VCaP (cell line): ENCODE measurements at regions not wholly inside any gene's neighbourhood (a gene's known extent, or its start where the extent isn't known, plus 50 kb on each side); places are given as distances from the start of the nearest gene placed in this dataset.

Experiments
- H3K27ac ChIP-seq: fragments of 450-650 bp; 2 replicates; pipeline ENCODE4 v1.5.1; 2017
- CTCF ChIP-seq: fragments of 450-650 bp; conservative IDR thresholded peaks from 2 replicates; pipeline ENCODE4 v1.5.1; 2017; ENCODE audit warnings: mild to moderate bottlenecking, moderate library complexity

- no peak overlapping the region for H3K27ac ChIP-seq
- no peak for TF ChIP-seq CTCF
These were observed 222.2 kb downstream of the FLRT2 start for GRCh38 chr14:85752175-85752574.

- no peak for TF ChIP-seq CTCF
- no peak overlapping the region for H3K27ac ChIP-seq
These were observed 214.6 kb downstream of the FLRT2 start for GRCh38 chr14:85744573-85744972.

- H3K27ac ChIP-seq: no peak overlapping the region
- TF ChIP-seq CTCF: no peak
These were observed 202.1 kb downstream of the FLRT2 start for GRCh38 chr14:85732031-85732430.

- no peak for TF ChIP-seq CTCF
- H3K27ac ChIP-seq: no peak overlapping the region
These were observed 201.2 kb downstream of the FLRT2 start for GRCh38 chr14:85731186-85731585.

GRCh38 chr14:85728476-85729065 is 198.6 kb downstream of the FLRT2 start:
- H3K27ac ChIP-seq: no peak overlapping the region
- TF ChIP-seq CTCF: no peak

- no peak overlapping the region for H3K27ac ChIP-seq
- TF ChIP-seq CTCF: no peak
These were observed 184.1 kb downstream of the FLRT2 start for GRCh38 chr14:85714069-85714468.

- no peak for TF ChIP-seq CTCF
- H3K27ac ChIP-seq: no peak overlapping the region
These were observed 181.7 kb downstream of the FLRT2 start for GRCh38 chr14:85711620-85712019.
